Trophoblast cell (in vitro differentiated cells and primary cell): ENCODE measurements at regions not wholly inside any gene's neighbourhood (a gene's known extent, or its start where the extent isn't known, plus 50 kb on each side); places are given as distances from the start of the nearest gene placed in this dataset.
A peak's percentile ranks its signal among the peaks of the same experiment; 100 is the strongest.

ENCODE experiments used
- DNase-seq, 2 donors: peaks; one replicate each; pipeline ENCODE4 v3.0.0-alpha.2; 2016
- H2AFZ ChIP-seq: 2 replicates; pipeline ENCODE4 v1.6.1; 2013; ENCODE audit warnings: low read length, moderate library complexity, mild to moderate bottlenecking; ENCODE audit not compliant: insufficient read depth, poor library complexity
- H2AK5ac ChIP-seq: 2 replicates; pipeline ENCODE4 v1.6.1; 2013; ENCODE audit warnings: mild to moderate bottlenecking, low read length
- H2BK120ac ChIP-seq: 2 replicates; pipeline ENCODE4 v1.6.1; 2013; ENCODE audit warnings: low read length, mild to moderate bottlenecking, moderate library complexity; ENCODE audit not compliant: insufficient read depth, poor library complexity
- H2BK12ac ChIP-seq: 2 replicates; pipeline ENCODE4 v1.6.1; 2013; ENCODE audit warnings: mild to moderate bottlenecking, low read length, moderate library complexity
- H2BK5ac ChIP-seq: 2 replicates; pipeline ENCODE4 v1.6.1; 2013; ENCODE audit warnings: low read length, low read depth, moderate library complexity, mild to moderate bottlenecking; ENCODE audit not compliant: poor library complexity
- H3K14ac ChIP-seq: 2 replicates; pipeline ENCODE4 v1.6.1; 2013; ENCODE audit warnings: mild to moderate bottlenecking, low read length
- H3K18ac ChIP-seq: 2 replicates; pipeline ENCODE4 v1.6.1; 2013; ENCODE audit warnings: mild to moderate bottlenecking, low read length
- H3K23ac ChIP-seq: 2 replicates; pipeline ENCODE4 v1.6.1; 2013; ENCODE audit warnings: low read length
- H3K27ac ChIP-seq: 2 replicates; pipeline ENCODE4 v1.5.1; 2013; ENCODE audit warnings: low read depth, mild to moderate bottlenecking, inconsistent platforms, low read length, moderate library complexity
- H3K27me3 ChIP-seq: 2 replicates; pipeline ENCODE4 v1.6.1; 2013; ENCODE audit warnings: inconsistent platforms, mild to moderate bottlenecking, low read length, moderate library complexity; ENCODE audit not compliant: insufficient read depth
- H3K36me3 ChIP-seq, 2 experiments: 1 replicate in 1 of 2; 2 replicates in 1 of 2; pipeline ENCODE4 v1.6.1; 2013; ENCODE audit warnings: low read length in 2 of 2, mild to moderate bottlenecking in 2 of 2, moderate library complexity in 1 of 2; ENCODE audit not compliant: insufficient read depth in 2 of 2, control insufficient read depth in 1 of 2
- H3K4ac ChIP-seq: 2 replicates; pipeline ENCODE4 v1.6.1; 2013; ENCODE audit warnings: low read depth, mild to moderate bottlenecking, low read length, moderate library complexity
- H3K4me1 ChIP-seq, 2 experiments: 1 replicate in 1 of 2; 2 replicates in 1 of 2; pipeline ENCODE4 v1.6.1; 2013; ENCODE audit warnings: low read length in 2 of 2, mild to moderate bottlenecking in 2 of 2, moderate library complexity in 1 of 2; ENCODE audit not compliant: insufficient read depth in 2 of 2, control insufficient read depth in 1 of 2
- H3K4me2 ChIP-seq: 2 replicates; pipeline ENCODE4 v1.6.1; 2013; ENCODE audit warnings: inconsistent platforms, mild to moderate bottlenecking, low read length, moderate library complexity
- H3K4me3 ChIP-seq: 2 replicates; pipeline ENCODE4 v1.5.1; 2013; ENCODE audit warnings: mild to moderate bottlenecking, low read depth, low read length, inconsistent platforms
- H3K79me1 ChIP-seq: one replicate; pipeline ENCODE4 v1.6.1; 2013; ENCODE audit warnings: low read length
- H3K79me2 ChIP-seq: 2 replicates; pipeline ENCODE4 v1.6.1; 2013; ENCODE audit warnings: low read length, mild to moderate bottlenecking; ENCODE audit not compliant: control insufficient read depth, insufficient read depth, poor library complexity
- H3K9ac ChIP-seq: 2 replicates; pipeline ENCODE4 v1.6.1; 2013; ENCODE audit warnings: mild to moderate bottlenecking, low read length
- H3K9me3 ChIP-seq: 2 replicates; pipeline ENCODE4 v1.6.1; 2013; ENCODE audit warnings: low read depth, mild to moderate bottlenecking, control low read depth, inconsistent platforms, low read length; ENCODE audit not compliant: insufficient read depth
- H4K12ac ChIP-seq: 2 replicates; pipeline ENCODE4 v1.6.1; 2013; ENCODE audit warnings: low read depth, mild to moderate bottlenecking, low read length, moderate library complexity
- H4K8ac ChIP-seq: 2 replicates; pipeline ENCODE4 v1.6.1; 2013; ENCODE audit warnings: low read depth, mild to moderate bottlenecking, low read length, moderate library complexity
- H4K91ac ChIP-seq: one replicate; pipeline ENCODE4 v1.6.1; 2013; ENCODE audit warnings: low read depth, mild to moderate bottlenecking, low read length, moderate library complexity
- WGBS: extraction: QIAGEN DNeasy Blood & Tissue Kit; methylation state at CpG from one replicate; pipeline ENCODE4 v1.1.7; 2013; ENCODE audit warnings: missing lambda C conversion rate; ENCODE audit not compliant: insufficient read length, insufficient coverage; ENCODE audit errors: extremely low coverage; 5-methylcytosine and 5-hydroxymethylcytosine counted together

DNA sequence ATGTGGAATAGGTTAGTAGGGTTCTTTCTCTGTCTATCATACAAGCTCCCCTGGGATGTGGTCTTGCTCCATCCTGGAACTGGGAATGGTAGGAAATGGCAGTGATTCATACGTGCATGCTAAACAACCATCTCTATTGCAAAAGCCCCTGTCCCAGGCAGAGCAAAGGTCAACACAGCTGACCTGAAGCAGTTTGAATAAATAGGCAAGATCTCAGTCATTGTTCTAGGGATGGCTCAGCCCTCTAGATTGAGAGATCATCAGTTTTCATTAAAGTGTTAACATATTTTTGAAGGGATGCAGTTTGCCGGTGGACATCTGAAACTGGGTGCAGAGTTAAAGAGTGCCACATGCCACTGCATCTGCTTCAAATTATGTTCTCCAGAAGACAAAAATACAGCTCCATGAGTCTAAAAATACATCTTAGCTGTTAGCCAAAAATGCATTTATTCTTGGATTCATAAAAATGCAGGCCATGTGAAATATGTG lies 224.1 kb downstream of the ESM1 start:
- no peaks in the 10 kb centered on the region for H3K79me2 ChIP-seq
- DNase-seq = peak in 1 of 2 donors; percentile 12
- H3K4me2 ChIP-seq = no peak overlapping the region
- H2AK5ac ChIP-seq = no peak overlapping the region
- H2BK120ac ChIP-seq = no peak overlapping the region
- no peak overlapping the region for H4K8ac ChIP-seq
- H3K14ac ChIP-seq = no peak overlapping the region
- no peaks in the 10 kb centered on the region for H3K27me3 ChIP-seq
- no peak overlapping the region for H3K4me3 ChIP-seq
- H3K27ac ChIP-seq = no peak overlapping the region
- H4K91ac ChIP-seq = no peak overlapping the region
- no peaks in the 10 kb centered on the region for H3K79me1 ChIP-seq
- peaks cover 2 to 6% of the 10 kb centered on the region in 2 experiments for H3K4me1 ChIP-seq
- no CpG with 5 or more reads among the region's 2 CpGs for WGBS
- no peak overlapping the region for H3K4ac ChIP-seq
- no peak overlapping the region for H2BK12ac ChIP-seq
- no peak overlapping the region for H3K9ac ChIP-seq
- no peak overlapping the region for H2BK5ac ChIP-seq
- no peaks in the 10 kb centered on the region for H3K9me3 ChIP-seq
- no peak overlapping the region for H3K18ac ChIP-seq
- no peak overlapping the region for H4K12ac ChIP-seq
- no peak overlapping the region for H3K23ac ChIP-seq
- no peaks in the 10 kb centered on the region for H3K36me3 ChIP-seq
- H2AFZ ChIP-seq = no peak overlapping the region

DNA sequence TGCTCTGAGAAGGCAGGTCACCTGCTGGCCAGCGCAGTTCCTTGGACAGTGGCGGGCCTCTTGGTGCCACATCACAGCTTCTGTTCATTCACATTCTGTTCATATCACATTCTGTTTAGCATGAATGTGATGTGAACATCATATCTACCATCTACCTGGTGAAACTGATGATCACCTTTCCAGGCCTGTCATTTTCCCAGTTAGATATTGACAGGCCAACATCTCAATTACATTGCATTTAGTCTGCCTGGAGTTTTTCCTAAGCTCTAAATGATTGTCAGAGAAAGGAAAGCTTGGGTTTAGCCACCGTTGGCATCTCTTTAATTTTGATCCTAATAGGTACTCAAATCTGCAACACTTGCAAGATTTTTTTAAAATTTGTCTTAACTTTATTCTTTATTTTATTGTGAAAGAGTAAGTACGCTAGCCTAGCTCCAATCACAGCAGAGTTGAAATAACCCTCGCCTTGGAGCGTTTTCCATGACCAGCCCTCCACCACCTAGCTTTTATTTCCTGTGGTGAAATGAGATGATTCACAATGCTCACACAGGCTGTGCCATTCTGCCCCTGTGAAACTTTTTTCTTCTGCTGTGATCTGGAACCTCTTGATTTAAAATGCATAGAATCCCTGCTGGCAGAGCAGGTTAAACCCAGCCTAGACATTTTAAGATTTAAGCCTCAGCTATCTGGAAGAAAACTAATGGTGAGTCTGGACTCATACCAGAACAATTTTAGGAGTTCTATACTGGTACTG lies 225.0 kb downstream of the ESM1 start:
- WGBS = no CpG with 5 or more reads among the region's 6 CpGs
- no peaks in the 10 kb centered on the region for H3K9me3 ChIP-seq
- H2BK12ac ChIP-seq = no peak overlapping the region

DNA sequence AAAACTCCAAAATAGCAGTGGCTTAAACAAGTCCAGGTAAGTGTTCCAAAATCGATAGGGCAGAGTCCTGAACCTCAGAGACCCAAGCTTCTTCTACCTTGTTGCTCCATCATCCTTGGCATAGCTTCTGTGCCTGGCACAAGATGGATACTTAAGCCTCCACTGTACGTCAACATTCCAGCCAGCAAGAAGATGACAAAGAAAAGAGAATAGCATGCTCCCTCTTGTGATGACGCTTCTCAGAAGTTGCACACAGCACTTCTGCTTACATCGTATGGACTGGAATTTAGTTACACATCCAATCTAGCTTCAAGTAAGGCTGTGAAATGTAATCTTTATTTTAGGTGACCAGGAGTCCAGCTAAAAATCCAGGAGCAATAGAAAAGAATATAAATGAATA lies 227.4 kb downstream of the ESM1 start:
- Histone ChIP-seq H3K4ac (no peak overlapping the region), H3K4me2 (no peak overlapping the region), H2AFZ (no peak overlapping the region), H3K79me1 (no peaks in the 10 kb centered on the region), H3K36me3 (no peaks in the 10 kb centered on the region), H2BK120ac (no peak overlapping the region), H4K91ac (no peak overlapping the region), H3K27ac (no peak overlapping the region), H3K4me1 (no peaks in the 10 kb centered on the region), H3K79me2 (no peaks in the 10 kb centered on the region), H4K12ac (no peak overlapping the region), H3K27me3 (no peaks in the 10 kb centered on the region), H3K9ac (no peak overlapping the region), H3K23ac (no peak overlapping the region), H3K18ac (no peak overlapping the region), H2BK12ac (no peak overlapping the region), H2BK5ac (no peak overlapping the region), H3K4me3 (no peak overlapping the region), H4K8ac (no peak overlapping the region), H3K9me3 (no peaks in the 10 kb centered on the region), H2AK5ac (no peak overlapping the region), H3K14ac (no peak overlapping the region)
- no CpG with 5 or more reads among the region's 4 CpGs for WGBS
- peak in 1 of 2 donors; percentile 44 for DNase-seq

More for the DNA sequence above, 225.0 kb downstream of the ESM1 start:
- Histone ChIP-seq H3K4ac (no peak overlapping the region), H3K4me2 (no peak overlapping the region), H4K8ac (no peak overlapping the region), H3K14ac (no peak overlapping the region), H4K91ac (no peak overlapping the region), H3K4me1 (peaks cover 2 to 6% of the 10 kb centered on the region in 2 experiments), H2BK120ac (no peak overlapping the region), H3K9ac (no peak overlapping the region), H3K79me2 (no peaks in the 10 kb centered on the region), H3K79me1 (no peaks in the 10 kb centered on the region), H3K4me3 (no peak overlapping the region), H4K12ac (no peak overlapping the region), H2AK5ac (no peak overlapping the region), H2AFZ (no peak overlapping the region), H2BK5ac (no peak overlapping the region), H3K27ac (no peak overlapping the region), H3K36me3 (no peaks in the 10 kb centered on the region), H3K27me3 (no peaks in the 10 kb centered on the region), H3K18ac (no peak overlapping the region), H3K23ac (no peak overlapping the region)
- peak in 1 of 2 donors; percentile 22 for DNase-seq

DNA sequence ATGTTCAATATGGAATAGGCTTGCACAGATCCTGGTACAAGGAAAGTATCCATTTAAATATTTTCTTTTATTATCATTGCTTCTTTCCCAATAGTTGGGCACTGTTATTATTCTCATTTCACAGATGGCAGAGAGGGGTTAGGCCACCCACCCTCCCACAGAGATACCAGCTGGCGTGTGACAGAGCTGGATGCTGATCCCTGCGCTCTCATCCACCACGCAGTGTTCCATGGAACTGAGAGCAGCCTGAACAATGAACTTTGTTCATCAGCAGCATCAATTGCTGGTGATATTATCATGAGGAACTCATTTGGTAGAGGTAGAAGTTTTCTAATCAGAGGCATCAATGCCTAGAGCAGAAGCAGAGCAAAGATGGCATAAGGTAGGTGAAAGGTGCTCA lies 227.9 kb downstream of the ESM1 start:
- no CpG with 5 or more reads among the region's 3 CpGs for WGBS
- Histone ChIP-seq H4K12ac (no peak overlapping the region), H3K9ac (no peak overlapping the region), H4K8ac (no peak overlapping the region), H3K4ac (no peak overlapping the region), H2AFZ (no peak overlapping the region), H2BK120ac (no peak overlapping the region), H3K4me3 (no peak overlapping the region), H2BK12ac (no peak overlapping the region), H3K18ac (no peak overlapping the region), H4K91ac (no peak overlapping the region), H3K36me3 (no peaks in the 10 kb centered on the region), H3K79me2 (no peaks in the 10 kb centered on the region), H2BK5ac (no peak overlapping the region), H3K4me1 (no peaks in the 10 kb centered on the region), H2AK5ac (no peak overlapping the region), H3K79me1 (no peaks in the 10 kb centered on the region), H3K27ac (no peak overlapping the region), H3K9me3 (no peaks in the 10 kb centered on the region), H3K23ac (no peak overlapping the region), H3K14ac (no peak overlapping the region), H3K4me2 (no peak overlapping the region), H3K27me3 (no peaks in the 10 kb centered on the region)
- no peak for DNase-seq
